Immature natural killer cell (primary cell): ENCODE measurements at regions not wholly inside any gene's neighbourhood (a gene's known extent, or its start where the extent isn't known, plus 50 kb on each side); places are given as distances from the start of the nearest gene placed in this dataset.

Source experiments
- DNase-seq, 3 donors: peaks; one replicate each; pipeline ENCODE4 v3.0.0; 2022; ENCODE audit warnings: mixed read lengths in 1 of 3
- H3K27ac Mint-ChIP-seq, 6 donors: one replicate each; pipeline ENCODE4 v1.8.0; 2020; ENCODE audit warnings: mixed read lengths in 6 of 6, mild to moderate bottlenecking in 5 of 6, inconsistent platforms in 4 of 6, moderate library complexity in 3 of 6
- H3K27me3 Mint-ChIP-seq, 3 donors: one replicate each; pipeline ENCODE4 v1.8.0; 2020 to 2021; ENCODE audit warnings: low read depth in 3 of 3, mild to moderate bottlenecking in 3 of 3, mixed read lengths in 3 of 3, moderate library complexity in 3 of 3, inconsistent platforms in 1 of 3
- H3K36me3 Mint-ChIP-seq, 3 donors: one replicate each; pipeline ENCODE4 v1.8.0; 2020; ENCODE audit warnings: mixed read lengths in 3 of 3, inconsistent platforms in 2 of 3, mild to moderate bottlenecking in 2 of 3
- H3K4me1 Mint-ChIP-seq, 2 donors: one replicate each; pipeline ENCODE4 v1.8.0; 2020; ENCODE audit warnings: inconsistent platforms in 2 of 2, mild to moderate bottlenecking in 2 of 2, mixed read lengths in 2 of 2, moderate library complexity in 1 of 2
- H3K4me3 Mint-ChIP-seq, 5 donors: one replicate each; pipeline ENCODE4 v1.8.0; 2020; ENCODE audit warnings: mild to moderate bottlenecking in 5 of 5, mixed read lengths in 5 of 5, inconsistent platforms in 3 of 5, moderate library complexity in 3 of 5
- H3K9me3 Mint-ChIP-seq, 6 donors: one replicate each; pipeline ENCODE4 v1.8.0; 2020; ENCODE audit warnings: mild to moderate bottlenecking in 6 of 6, mixed read lengths in 6 of 6, inconsistent platforms in 4 of 6, moderate library complexity in 3 of 6

- Mint-ChIP-seq H3K36me3 (no peaks in the 10 kb centered on the region), H3K27ac (no peak overlapping the region), H3K4me3 (no peak overlapping the region), H3K9me3 (peaks cover 6 to 30% (median 7%) of the 10 kb centered on the region in 6 donors), H3K4me1 (no peaks in the 10 kb centered on the region), H3K27me3 (peaks cover 0 to 2% (median 0%) of the 10 kb centered on the region in 3 donors)
- no peak for DNase-seq
Observed at GRCh38 chr4:28226962-28227361, 1366.3 kb downstream of the STIM2 start.

DNA sequence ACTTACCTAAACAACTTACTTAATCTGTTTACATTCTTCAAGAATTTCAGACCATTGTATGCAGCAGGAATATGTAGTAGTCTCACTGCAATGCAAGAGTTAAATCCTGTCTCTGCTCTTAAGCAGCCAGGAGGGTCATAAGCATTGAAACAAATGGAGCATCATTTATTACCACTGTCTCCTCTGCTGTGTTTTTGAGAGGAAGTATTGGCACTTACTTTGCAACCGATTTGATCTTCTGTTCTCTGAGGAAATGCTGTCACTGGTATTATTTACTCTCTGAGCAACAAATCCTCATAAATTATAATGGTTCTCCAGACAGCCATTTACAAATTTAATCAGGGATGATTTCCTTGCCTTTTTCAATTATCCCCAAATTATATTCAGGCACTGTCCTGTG lies 1367.1 kb downstream of the STIM2 start:
- Mint-ChIP-seq H3K4me1 (no peaks in the 10 kb centered on the region), H3K27me3 (peaks cover 0 to 2% (median 0%) of the 10 kb centered on the region in 3 donors), H3K36me3 (no peaks in the 10 kb centered on the region), H3K9me3 (peaks cover 4 to 25% (median 6%) of the 10 kb centered on the region in 6 donors), H3K27ac (no peak overlapping the region), H3K4me3 (no peak overlapping the region)
- DNase-seq, result no peak

GRCh38 chr4:28228561-28229491 lies 1368.2 kb downstream of the STIM2 start:
- DNase-seq, result no peak
- Mint-ChIP-seq H3K27ac (no peak overlapping the region), H3K4me3 (no peak overlapping the region), H3K9me3 (peaks cover 2 to 28% (median 6%) of the 10 kb centered on the region in 6 donors), H3K36me3 (no peaks in the 10 kb centered on the region), H3K27me3 (peaks cover 0 to 2% (median 0%) of the 10 kb centered on the region in 3 donors), H3K4me1 (no peaks in the 10 kb centered on the region)

DNA sequence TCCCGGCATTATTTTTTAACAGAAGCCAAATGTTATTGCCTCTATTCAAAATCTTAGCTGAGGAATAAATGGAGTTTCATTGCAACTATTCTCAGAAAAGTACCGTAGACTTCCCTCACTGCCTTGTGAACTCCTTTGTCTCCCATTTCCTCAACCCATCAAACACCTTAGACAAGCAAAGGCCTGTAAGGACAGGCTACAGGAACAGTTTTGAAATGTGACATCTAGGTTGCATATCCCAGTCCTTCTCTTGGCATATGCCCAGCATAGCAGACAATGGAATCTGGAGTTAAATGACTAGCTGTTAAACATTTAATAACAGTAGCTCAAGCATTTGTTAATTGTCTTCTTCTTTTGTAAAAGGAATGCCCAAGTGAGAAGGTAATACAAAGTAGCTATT lies 1371.7 kb downstream of the STIM2 start:
- Mint-ChIP-seq H3K9me3 (peaks cover 4 to 37% (median 7%) of the 10 kb centered on the region in 6 donors), H3K36me3 (no peaks in the 10 kb centered on the region), H3K4me1 (no peaks in the 10 kb centered on the region), H3K4me3 (no peak overlapping the region), H3K27ac (no peak overlapping the region), H3K27me3 (peaks cover 0 to 2% (median 1%) of the 10 kb centered on the region in 3 donors)
- no peak for DNase-seq

GRCh38 chr4:28232951-28233350 lies 1372.3 kb downstream of the STIM2 start:
- Mint-ChIP-seq H3K4me3 (no peak overlapping the region), H3K4me1 (no peaks in the 10 kb centered on the region), H3K9me3 (peaks cover 4 to 37% (median 7%) of the 10 kb centered on the region in 6 donors), H3K27ac (no peak overlapping the region), H3K27me3 (peaks cover 0 to 2% (median 1%) of the 10 kb centered on the region in 3 donors), H3K36me3 (no peaks in the 10 kb centered on the region)
- no peak for DNase-seq

- Mint-ChIP-seq H3K4me1 (no peaks in the 10 kb centered on the region), H3K27ac (no peak overlapping the region), H3K9me3 (peaks cover 2 to 38% (median 7%) of the 10 kb centered on the region in 6 donors), H3K27me3 (peaks cover 0 to 2% (median 1%) of the 10 kb centered on the region in 3 donors), H3K36me3 (no peaks in the 10 kb centered on the region), H3K4me3 (no peak overlapping the region)
- DNase-seq, result no peak
Observed at GRCh38 chr4:28233724-28234123, 1373.1 kb downstream of the STIM2 start.

GRCh38 chr4:28238876-28239275 lies 1378.2 kb downstream of the STIM2 start:
- no peak for DNase-seq
- no peak overlapping the region for H3K4me3 Mint-ChIP-seq
- H3K27me3 Mint-ChIP-seq, result peaks cover 0 to 1% (median 0%) of the 10 kb centered on the region in 3 donors
- peaks cover 2 to 44% (median 4%) of the 10 kb centered on the region in 6 donors for H3K9me3 Mint-ChIP-seq
- no peaks in the 10 kb centered on the region for H3K4me1 Mint-ChIP-seq
- no peak overlapping the region for H3K27ac Mint-ChIP-seq
- no peaks in the 10 kb centered on the region for H3K36me3 Mint-ChIP-seq

DNA sequence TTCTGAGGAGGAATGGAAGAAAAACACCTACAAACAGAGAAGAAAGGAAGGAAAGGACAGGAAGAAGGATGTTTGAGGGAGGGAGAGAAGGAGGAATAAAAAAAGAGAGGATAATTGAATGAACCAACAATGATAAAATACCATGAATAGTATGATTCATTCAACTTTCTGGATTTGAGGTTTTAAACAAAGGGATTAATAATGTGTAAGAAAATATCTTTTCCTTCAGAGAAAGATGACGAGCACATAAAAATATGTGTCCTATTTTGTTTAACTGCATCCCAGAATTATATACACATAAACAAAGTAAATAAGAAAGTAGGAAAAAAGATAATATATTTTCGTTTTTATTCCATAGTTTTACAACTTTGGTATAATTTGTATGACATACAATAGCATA lies 1380.4 kb downstream of the STIM2 start:
- no peak for DNase-seq
- H3K27me3 Mint-ChIP-seq, result peaks cover 0 to 2% (median 0%) of the 10 kb centered on the region in 3 donors
- H3K9me3 Mint-ChIP-seq, result peaks cover 0 to 44% (median 6%) of the 10 kb centered on the region in 6 donors
- no peaks in the 10 kb centered on the region for H3K36me3 Mint-ChIP-seq
- H3K27ac Mint-ChIP-seq, result no peak overlapping the region
- no peaks in the 10 kb centered on the region for H3K4me1 Mint-ChIP-seq
- H3K4me3 Mint-ChIP-seq, result no peak overlapping the region

DNA sequence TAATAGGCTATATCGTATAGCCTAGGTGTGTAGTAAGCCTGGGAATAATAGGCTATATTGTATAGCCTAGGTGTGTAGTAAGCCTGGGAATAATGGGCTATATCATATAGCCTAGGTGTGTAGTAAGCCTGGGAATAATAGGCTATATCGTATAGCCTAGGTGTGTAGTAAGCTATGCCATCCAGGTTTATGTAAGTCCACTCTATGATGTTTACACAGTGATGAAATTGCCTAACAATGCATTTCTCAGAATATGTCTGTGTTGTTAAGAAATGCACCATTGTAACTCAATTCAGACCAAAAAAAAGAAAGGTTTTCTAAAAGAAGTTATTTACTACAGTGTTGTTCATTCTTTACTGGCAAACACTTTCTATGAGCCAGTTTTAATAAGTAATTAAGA lies 1387.2 kb downstream of the STIM2 start:
- DNase-seq, result no peak
- Mint-ChIP-seq H3K9me3 (peaks cover 0 to 29% (median 14%) of the 10 kb centered on the region in 6 donors), H3K27ac (no peak overlapping the region), H3K36me3 (no peaks in the 10 kb centered on the region), H3K4me1 (no peaks in the 10 kb centered on the region), H3K27me3 (peaks cover 0 to 2% (median 0%) of the 10 kb centered on the region in 3 donors), H3K4me3 (no peak overlapping the region)

DNA sequence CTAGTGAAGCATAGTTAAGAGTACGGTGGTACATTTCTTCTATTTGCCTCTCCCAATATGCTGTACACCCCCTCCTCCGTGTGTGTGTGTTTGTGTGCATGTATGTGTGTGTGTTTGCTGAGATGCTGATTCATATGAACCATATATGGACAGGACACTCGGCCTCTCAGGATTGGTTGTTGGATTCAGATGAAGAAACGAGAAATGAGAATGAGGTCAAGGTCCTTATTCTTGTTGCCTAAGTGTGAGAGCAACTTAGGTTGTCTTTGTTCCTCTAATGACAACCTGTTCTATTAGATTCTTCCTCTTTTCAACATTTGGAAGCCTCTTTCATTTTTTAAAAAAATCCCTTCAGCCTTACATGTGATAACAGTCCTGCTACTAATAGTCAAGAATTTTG lies 1387.6 kb downstream of the STIM2 start:
- no peak for DNase-seq
- Mint-ChIP-seq H3K27me3 (peaks cover 0 to 2% (median 0%) of the 10 kb centered on the region in 3 donors), H3K4me3 (no peak overlapping the region), H3K4me1 (no peaks in the 10 kb centered on the region), H3K36me3 (no peaks in the 10 kb centered on the region), H3K9me3 (peaks cover 0 to 28% (median 13%) of the 10 kb centered on the region in 6 donors), H3K27ac (no peak overlapping the region)

GRCh38 chr4:28250646-28251045 lies 1390.0 kb downstream of the STIM2 start:
- H3K27ac Mint-ChIP-seq, result no peak overlapping the region
- no peak overlapping the region for H3K4me3 Mint-ChIP-seq
- no peaks in the 10 kb centered on the region for H3K4me1 Mint-ChIP-seq
- H3K9me3 Mint-ChIP-seq, result peaks cover 11 to 38% (median 25%) of the 10 kb centered on the region in 6 donors
- H3K36me3 Mint-ChIP-seq, result no peaks in the 10 kb centered on the region
- no peaks in the 10 kb centered on the region for H3K27me3 Mint-ChIP-seq
- no peak for DNase-seq

GRCh38 chr4:28251831-28252230 lies 1391.2 kb downstream of the STIM2 start:
- Mint-ChIP-seq H3K27me3 (no peaks in the 10 kb centered on the region), H3K4me3 (no peak overlapping the region), H3K4me1 (no peaks in the 10 kb centered on the region), H3K9me3 (peaks cover 16 to 43% (median 34%) of the 10 kb centered on the region in 6 donors), H3K36me3 (no peaks in the 10 kb centered on the region), H3K27ac (no peak overlapping the region)
- DNase-seq, result no peak

DNA sequence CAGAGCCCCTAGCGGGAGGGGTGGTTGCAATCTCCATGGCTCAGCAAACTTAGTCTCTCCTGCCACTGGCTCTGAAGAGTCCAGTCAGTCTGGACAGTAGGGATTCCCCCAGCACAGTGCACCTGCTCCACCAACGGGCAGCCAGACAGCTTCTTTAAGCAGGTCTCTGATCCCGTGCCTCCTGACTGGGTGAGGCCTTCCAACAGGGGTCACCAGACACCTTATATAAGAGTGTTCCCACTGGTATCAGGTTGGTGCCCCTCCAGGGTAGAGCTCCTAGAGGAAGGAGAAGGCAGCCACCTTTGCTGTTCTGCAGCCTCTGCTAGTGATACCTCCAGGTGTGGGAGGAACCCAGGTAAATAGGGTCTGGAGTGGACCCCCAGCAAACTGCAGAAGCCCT lies 1393.4 kb downstream of the STIM2 start:
- Mint-ChIP-seq H3K27ac (no peak overlapping the region), H3K9me3 (peaks cover 16 to 56% (median 36%) of the 10 kb centered on the region in 6 donors), H3K36me3 (no peaks in the 10 kb centered on the region), H3K4me1 (no peaks in the 10 kb centered on the region), H3K4me3 (no peak overlapping the region), H3K27me3 (no peaks in the 10 kb centered on the region)
- DNase-seq, result no peak

DNA sequence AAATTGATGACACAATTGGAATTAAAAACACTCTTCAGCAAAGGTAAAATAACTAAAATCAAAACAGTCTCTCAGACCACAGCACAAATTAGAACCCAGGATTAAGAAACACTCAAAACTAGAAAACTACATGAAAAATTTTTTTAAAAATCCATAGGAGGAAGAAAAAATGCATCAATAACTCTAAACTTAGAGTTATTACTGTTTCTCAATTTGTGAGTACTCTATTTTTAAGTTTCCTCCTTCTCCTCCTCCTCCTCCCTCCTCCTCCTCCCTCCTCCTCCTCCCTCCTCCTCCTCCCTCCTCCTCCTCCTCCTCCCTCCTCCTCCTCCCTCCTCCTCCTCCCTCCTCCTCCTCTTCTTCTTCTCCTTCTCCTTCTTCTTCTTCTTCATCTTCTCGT lies 1395.7 kb downstream of the STIM2 start:
- Mint-ChIP-seq H3K9me3 (peaks cover 17 to 58% (median 35%) of the 10 kb centered on the region in 6 donors), H3K27me3 (no peaks in the 10 kb centered on the region), H3K4me3 (no peak overlapping the region), H3K36me3 (peaks cover 0 to 3% (median 0%) of the 10 kb centered on the region in 3 donors), H3K4me1 (no peaks in the 10 kb centered on the region), H3K27ac (no peak overlapping the region)
- no peak for DNase-seq
